SK-N-MC (cell line): ENCODE measurements at regions not wholly inside any gene's neighbourhood (a gene's known extent, or its start where the extent isn't known, plus 50 kb on each side); places are given as distances from the start of the nearest gene placed in this dataset.
"Not testable (repeated sequence)": the region's sequence is repeated elsewhere in the genome, so short reads cannot be mapped to it uniquely, and the experiment has no call there.

Experiments
- EZH2 ChIP-seq: fragments of 200-600 bp; sonication (generic); IDR thresholded peaks from one replicate; pipeline ENCODE4 v1.6.1; 2017; ENCODE audit warnings: antibody characterized with exemption
- POLR2AphosphoS5 ChIP-seq: IDR thresholded peaks from 2 replicates; pipeline ENCODE4 v1.6.1; 2012; ENCODE audit warnings: mild to moderate bottlenecking, low read depth, low read length, borderline replicate concordance

GRCh38 chr16:58992755-58993154 lies 258.6 kb upstream of the GOT2 start:
- TF ChIP-seq POLR2AphosphoS5, EZH2: not testable (repeated sequence)
